ENCODE measurements at regions not wholly inside any gene's neighbourhood (a gene's known extent, or its start where the extent isn't known, plus 50 kb on each side); places are given as distances from the start of the nearest gene placed in this dataset.
A peak's percentile ranks its signal among the peaks of the same experiment; 100 is the strongest.
"Not testable (repeated sequence)": the region's sequence is repeated elsewhere in the genome, so short reads cannot be mapped to it uniquely, and the experiment has no call there.

- peak; percentile 76 for TF ChIP-seq ARID5B (CRISPR knock-in tag; IDR thresholded peaks at IDR 0.05)
- peak; percentile 60 for TF ChIP-seq MED1 (CRISPR knock-in tag; IDR thresholded peaks at IDR 0.05)
- not testable (repeated sequence) for TF ChIP-seq FOXP1 (IDR thresholded peaks at IDR 0.05)
- peak; percentile 85 for TF ChIP-seq FOXP1 (CRISPR knock-in tag; IDR thresholded peaks at IDR 0.05)
- TF ChIP-seq SOX5 (CRISPR knock-in tag; IDR thresholded peaks at IDR 0.05; ENCODE audit: borderline replicate concordance), result peak; percentile 62; the same call in 1 of the 2 replicates
- TF ChIP-seq RARA (CRISPR knock-in tag; IDR thresholded peaks at IDR 0.05), result peak; percentile 70
- peak; percentile 48; the same call in 1 of the 2 replicates for TF ChIP-seq HMG20A (CRISPR knock-in tag; IDR thresholded peaks at IDR 0.05; ENCODE audit: borderline replicate concordance)
- peak; percentile 56; the same call in 1 of the 2 replicates for TF ChIP-seq HOMEZ (CRISPR knock-in tag; IDR thresholded peaks at IDR 0.05; ENCODE audit: low read depth)
- TF ChIP-seq KDM6A (CRISPR knock-in tag; IDR thresholded peaks at IDR 0.05; ENCODE audit: low read depth), result peak; percentile 75; the same call in 1 of the 2 replicates
Measured at GRCh38 chr16:18696029-18696428, 94.1 kb downstream of the RPS15A start (continued).

- H3K27me3 ChIP-seq (ENCODE audit: control insufficient read depth in 1 of 2, insufficient read depth in 2 of 2, low read length in 2 of 2); BruUV-seq (replicated peaks); intact Hi-C loops (cut with micrococcal nuclease; ENCODE audit: unreplicated experiment); H2AFZ ChIP-seq (ENCODE audit: low read length); H3K4me1 ChIP-seq (ENCODE audit: insufficient read depth, low read length); in situ Hi-C loops (cut with HindIII; ENCODE audit: extremely low pct_ligation_motif_present, low pct_unique_long_range_greater_than_20kb); H3K4me3 ChIP-seq (replicated peaks in 1 of 3; ENCODE audit: insufficient read depth in 1 of 3, low read depth in 2 of 3, low read length in 3 of 3); H3K9ac ChIP-seq (ENCODE audit: insufficient read depth, low read depth, low read length); POLR2A ChIA-PET; ATAC-seq; H3K27ac ChIP-seq (ENCODE audit: extremely low read length, insufficient read depth, low read length); DNase-seq (ENCODE audit: low spot score); H3K4me2 ChIP-seq (ENCODE audit: low read depth, low read length); H4K20me1 ChIP-seq (ENCODE audit: insufficient read depth, low read length); H3K9me3 ChIP-seq (ENCODE audit: low read length); H3K36me3 ChIP-seq (replicated peaks in 1 of 2; ENCODE audit: control insufficient read depth in 1 of 2, insufficient read depth in 2 of 2, low read length in 2 of 2); H3K79me2 ChIP-seq (ENCODE audit: insufficient read depth, low read length); FAIRE-seq; CTCF ChIA-PET (ENCODE audit: low intra/inter-chr PET ratio, low total read pairs): not testable (repeated sequence)
- WGBS (ENCODE audit: low lambda C conversion rate), result 0% methylated on average over 1 of the region's 5 CpGs
Measured at GRCh38 chr16:18686079-18686968, 103.8 kb downstream of the RPS15A start.

GRCh38 chr16:18645784-18646183 lies 83.9 kb upstream of the NOMO2 start:
- ATAC-seq; POLR2A ChIA-PET; H3K36me3 ChIP-seq (replicated peaks in 1 of 2; ENCODE audit: control insufficient read depth in 1 of 2, insufficient read depth in 2 of 2, low read length in 2 of 2); H3K4me1 ChIP-seq (ENCODE audit: insufficient read depth, low read length); H3K4me3 ChIP-seq (replicated peaks in 1 of 3; ENCODE audit: insufficient read depth in 1 of 3, low read depth in 2 of 3, low read length in 3 of 3); in situ Hi-C loops (cut with HindIII; ENCODE audit: extremely low pct_ligation_motif_present, low pct_unique_long_range_greater_than_20kb); H3K4me2 ChIP-seq (ENCODE audit: low read depth, low read length); BruUV-seq (replicated peaks); DNase-seq (ENCODE audit: low spot score); intact Hi-C loops (cut with micrococcal nuclease; ENCODE audit: unreplicated experiment); H3K9ac ChIP-seq (ENCODE audit: insufficient read depth, low read depth, low read length); H3K27ac ChIP-seq (ENCODE audit: extremely low read length, insufficient read depth, low read length); H4K20me1 ChIP-seq (ENCODE audit: insufficient read depth, low read length); H3K9me3 ChIP-seq (ENCODE audit: low read length); H2AFZ ChIP-seq (ENCODE audit: low read length); FAIRE-seq; CTCF ChIA-PET (ENCODE audit: low intra/inter-chr PET ratio, low total read pairs); H3K27me3 ChIP-seq (ENCODE audit: control insufficient read depth in 1 of 2, insufficient read depth in 2 of 2, low read length in 2 of 2); H3K79me2 ChIP-seq (ENCODE audit: insufficient read depth, low read length): not testable (repeated sequence)
- 43% methylated on average over 2 of the region's 7 CpGs for WGBS (ENCODE audit: low lambda C conversion rate)

All from HepG2 (cell line).